Kidney (tissue), 13 donors: ENCODE measurements at regions not wholly inside any gene's neighbourhood (a gene's known extent, or its start where the extent isn't known, plus 50 kb on each side); places are given as distances from the start of the nearest gene placed in this dataset.

Experiments
- DNase-seq, 5 donors: peaks; one replicate each; pipeline ENCODE4 v3.0.0-alpha.2; 2013 to 2020
- FAIRE-seq: peaks from 2 replicates; lab custom pipeline; 2012; peaks lifted over from hg19 to GRCh38; lab: Jason Lieb, UNC
- H3K27ac ChIP-seq, 2 donors: one replicate each; pipeline ENCODE4 v1.7.0; 2013; ENCODE audit warnings: low read depth in 2 of 2, low read length in 2 of 2, inconsistent platforms in 1 of 2
- H3K27me3 ChIP-seq: one replicate; pipeline ENCODE4 v1.7.1; 2013; ENCODE audit warnings: low read length, inconsistent platforms; ENCODE audit not compliant: control insufficient read depth, insufficient read depth
- H3K36me3 ChIP-seq, 3 donors: one replicate each; pipeline versions ENCODE4 v1.7.0 to v1.7.1; 2013; ENCODE audit warnings: low read length in 3 of 3, control low read depth in 1 of 3, inconsistent platforms in 1 of 3; ENCODE audit not compliant: insufficient read depth in 3 of 3, control insufficient read depth in 2 of 3
- H3K4me1 ChIP-seq, 3 donors: one replicate each; pipeline versions ENCODE4 v1.7.0 to v1.7.1; 2013; ENCODE audit warnings: low read length in 3 of 3, inconsistent platforms in 1 of 3, low read depth in 1 of 3; ENCODE audit not compliant: control insufficient read depth in 2 of 3, insufficient read depth in 2 of 3
- H3K4me3 ChIP-seq, 3 donors: one replicate each; pipeline versions ENCODE4 v1.7.0 to v1.8.1; 2013; ENCODE audit warnings: low read length in 3 of 3, control low read depth in 1 of 3, inconsistent platforms in 1 of 3
- H3K9ac ChIP-seq, 3 donors: one replicate each; pipeline versions ENCODE4 v1.7.0 to v1.7.1; 2013; ENCODE audit warnings: low read length in 3 of 3, control low read depth in 1 of 3, inconsistent platforms in 1 of 3
- H3K9me3 ChIP-seq, 3 donors: one replicate each; pipeline versions ENCODE4 v1.7.0 to v1.7.1; 2013; ENCODE audit warnings: low read length in 3 of 3, control low read depth in 1 of 3, inconsistent platforms in 1 of 3; ENCODE audit not compliant: control insufficient read depth in 2 of 3, insufficient read depth in 1 of 3
- CTCF ChIP-seq: IDR thresholded peaks from 3 replicates; pipeline ENCODE4 v1.5.1; 2012; ENCODE audit warnings: mild to moderate bottlenecking, moderate library complexity, borderline replicate concordance; ENCODE audit not compliant: insufficient read depth; ENCODE audit errors: extremely low read depth
- intact Hi-C: fragments of 100-400 bp; cut with DNase I; formaldehyde crosslinking; loops from one replicate; pipeline ENCODE4 v1.11.1; 2022
- donor health status: control.
- donor health status: control.
- donor health status: control.
- donor health status: control.
- donor health status: control.
- donor health status: DM: yes; HTN: yes; CAD: no.
- donor health status: Normal renal cell carcinoma (clear cell type).

- no peak for FAIRE-seq
- intact Hi-C loops, result loop anchor here (10.0 kb wide), 1 partner anchor 288 kb away; the partner anchor contains the start of gene CCR5
Observed at GRCh38 chr3:46086986-46087385, 59.7 kb upstream of the XCR1 start.

GRCh38 chr3:46086083-46086437 is 58.8 kb upstream of the XCR1 start:
- H3K4me1 ChIP-seq, result no peaks in the 10 kb centered on the region
- DNase-seq (no peak), FAIRE-seq (no peak)
- no peak overlapping the region for H3K9ac ChIP-seq
- no peak overlapping the region for H3K27ac ChIP-seq
- H3K9me3 ChIP-seq, result no peaks in the 10 kb centered on the region
- no peak for TF ChIP-seq CTCF
- H3K36me3 ChIP-seq, result no peaks in the 10 kb centered on the region
- no peak overlapping the region for H3K4me3 ChIP-seq
- intact Hi-C loops, result loop anchor here (10.0 kb wide), 1 partner anchor 289 kb away; the partner anchor contains the start of gene CCR5
- no peaks in the 10 kb centered on the region for H3K27me3 ChIP-seq

More at GRCh38 chr3:46086986-46087385, 59.7 kb upstream of the XCR1 start:
- Histone ChIP-seq H3K36me3 (no peaks in the 10 kb centered on the region), H3K4me1 (no peaks in the 10 kb centered on the region), H3K27me3 (no peaks in the 10 kb centered on the region), H3K9me3 (no peaks in the 10 kb centered on the region), H3K4me3 (no peak overlapping the region), H3K9ac (no peak overlapping the region), H3K27ac (no peak overlapping the region)
- no peak for DNase-seq
- TF ChIP-seq CTCF, result no peak

GRCh38 chr3:46085421-46086082 is 58.3 kb upstream of the XCR1 start:
- Histone ChIP-seq H3K27ac (no peak overlapping the region), H3K9ac (no peak overlapping the region), H3K36me3 (no peaks in the 10 kb centered on the region), H3K4me3 (no peak overlapping the region), H3K9me3 (no peaks in the 10 kb centered on the region), H3K4me1 (peaks cover 0 to 5% (median 2%) of the 10 kb centered on the region in 3 donors), H3K27me3 (no peaks in the 10 kb centered on the region)
- DNase-seq, result no peak
- intact Hi-C loops, result loop anchor here (10.0 kb wide), 1 partner anchor 289 kb away; the partner anchor contains the start of gene CCR5
- TF ChIP-seq CTCF, result no peak
- FAIRE-seq, result no peak

GRCh38 chr3:46083956-46084355 is 56.7 kb upstream of the XCR1 start:
- DNase-seq, result no peak
- H3K36me3 ChIP-seq, result no peaks in the 10 kb centered on the region
- H3K9me3 ChIP-seq, result no peaks in the 10 kb centered on the region
- FAIRE-seq, result no peak
- H3K4me3 ChIP-seq, result no peak overlapping the region
- intact Hi-C loops, result loop anchor here (10.0 kb wide), 1 partner anchor 291 kb away; the partner anchor contains the start of gene CCR5
- no peak overlapping the region for H3K27ac ChIP-seq
- no peaks in the 10 kb centered on the region for H3K27me3 ChIP-seq
- H3K4me1 ChIP-seq, result peaks cover 0 to 10% (median 3%) of the 10 kb centered on the region in 3 donors
- H3K9ac ChIP-seq, result no peak overlapping the region
- TF ChIP-seq CTCF, result no peak
